ENCODE measurements at regions not wholly inside any gene's neighbourhood (a gene's known extent, or its start where the extent isn't known, plus 50 kb on each side); places are given as distances from the start of the nearest gene placed in this dataset.

DNA sequence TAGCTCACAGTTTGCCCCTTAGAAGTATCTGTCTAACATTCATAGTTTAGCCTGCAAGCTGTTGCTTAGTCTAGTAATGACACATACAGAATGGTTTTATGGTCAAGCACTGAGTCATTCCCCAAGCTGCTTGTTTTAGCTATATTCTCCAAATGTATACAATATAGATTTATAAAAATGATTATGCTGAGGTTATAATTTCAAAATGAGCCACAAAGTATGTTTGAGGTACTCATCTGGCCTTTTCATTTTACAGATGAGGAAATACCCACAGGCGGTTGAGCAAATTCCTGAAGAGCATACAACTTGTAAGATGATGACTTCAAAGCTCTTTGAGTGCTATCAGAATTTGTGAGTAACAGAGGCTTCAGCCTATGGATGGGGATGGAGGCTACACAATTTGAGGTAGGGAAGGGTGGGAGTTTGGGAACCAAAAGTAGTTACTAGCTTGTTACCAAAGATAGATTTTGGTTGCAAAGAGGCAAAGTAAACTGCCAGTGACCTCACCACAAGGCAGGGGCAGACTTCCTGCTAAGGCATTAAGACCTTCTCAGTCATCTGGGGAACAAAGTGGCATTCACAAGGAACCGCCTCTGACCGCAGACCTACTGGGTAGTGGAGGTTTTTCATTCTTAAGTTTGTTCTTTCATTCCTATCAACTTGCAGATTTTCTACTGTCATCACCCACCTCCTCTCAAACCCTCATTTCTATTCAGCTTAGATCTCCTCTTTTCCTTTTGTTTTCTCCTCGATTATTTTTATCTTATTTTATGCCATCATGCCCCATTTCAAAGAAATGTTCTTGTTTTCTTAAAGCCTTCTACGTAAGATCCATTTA, 257.2 kb upstream of the NECTIN3 start:
- DNase-seq (ENCODE audit: low read depth in 4 of 4, low spot score in 3 of 4) = no peak

DNA sequence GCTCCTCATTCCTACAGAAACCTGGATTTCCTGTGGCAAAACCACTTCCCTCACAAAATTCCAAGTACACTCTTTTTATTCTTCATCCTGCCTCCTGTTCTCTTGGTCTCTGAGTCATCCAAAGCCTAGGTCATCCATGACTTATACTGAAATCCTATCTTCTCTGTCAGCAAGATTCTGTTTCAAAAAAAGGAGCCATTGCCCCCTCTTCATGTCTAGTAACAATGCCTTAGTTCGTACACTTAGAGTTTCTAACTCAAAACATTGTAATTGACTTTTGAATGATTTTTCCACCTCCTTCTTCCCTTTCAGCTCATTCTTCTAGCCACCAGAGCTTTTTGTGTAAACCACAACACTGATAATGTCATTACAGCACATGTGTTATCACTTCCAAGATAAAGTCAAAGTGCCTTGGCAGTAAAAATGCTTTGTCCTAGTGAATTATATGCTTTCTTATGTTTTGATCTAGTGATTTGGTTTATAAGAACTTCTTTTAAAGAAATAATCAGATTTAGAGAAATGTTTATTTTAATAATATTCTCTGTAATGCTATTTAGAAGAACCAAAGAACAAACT, 256.5 kb upstream of the NECTIN3 start:
- DNase-seq (ENCODE audit: low read depth in 4 of 4, low spot score in 3 of 4) = no peak

DNA sequence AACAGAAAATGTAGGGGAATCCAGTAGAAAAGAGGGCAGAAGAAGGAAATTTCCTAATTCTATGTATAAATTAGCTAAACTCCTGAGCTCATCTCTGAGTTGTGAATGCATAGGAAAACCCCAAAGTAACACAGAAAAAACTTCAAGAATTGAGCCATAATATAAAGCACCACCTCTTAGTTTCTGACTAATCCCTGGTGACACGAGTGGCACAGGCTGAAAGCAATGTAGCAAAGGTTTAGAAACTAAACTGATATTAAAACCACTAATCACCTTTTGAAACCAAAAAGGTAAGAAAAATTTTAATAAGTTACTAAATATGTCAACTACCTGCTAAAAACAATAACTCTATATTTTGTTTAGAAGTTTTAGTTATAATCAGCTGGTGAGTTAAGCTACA, 255.6 kb upstream of the NECTIN3 start:
- no peak for DNase-seq (ENCODE audit: low read depth in 4 of 4, low spot score in 3 of 4)

DNA sequence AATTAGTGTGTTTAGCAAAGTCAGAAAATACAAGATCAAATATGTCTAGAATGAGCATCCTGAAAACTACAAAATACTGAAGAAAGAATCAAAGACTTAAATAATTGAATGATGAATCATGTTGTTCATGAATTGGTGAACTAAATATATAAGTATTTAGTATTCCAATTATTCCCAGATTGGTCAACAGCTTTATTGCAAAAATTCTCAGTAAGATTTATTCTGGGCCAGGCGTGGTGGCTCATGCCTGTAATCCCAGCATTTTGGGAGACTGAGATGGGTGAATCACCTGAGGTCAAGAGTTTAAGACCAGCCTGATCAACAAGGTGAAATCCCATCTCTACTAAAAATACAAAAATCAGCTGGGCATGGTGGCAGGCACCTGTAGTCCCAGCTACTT, 250.0 kb upstream of the NECTIN3 start:
- DNase-seq (ENCODE audit: low read depth in 4 of 4, low spot score in 3 of 4) = no peak

DNA sequence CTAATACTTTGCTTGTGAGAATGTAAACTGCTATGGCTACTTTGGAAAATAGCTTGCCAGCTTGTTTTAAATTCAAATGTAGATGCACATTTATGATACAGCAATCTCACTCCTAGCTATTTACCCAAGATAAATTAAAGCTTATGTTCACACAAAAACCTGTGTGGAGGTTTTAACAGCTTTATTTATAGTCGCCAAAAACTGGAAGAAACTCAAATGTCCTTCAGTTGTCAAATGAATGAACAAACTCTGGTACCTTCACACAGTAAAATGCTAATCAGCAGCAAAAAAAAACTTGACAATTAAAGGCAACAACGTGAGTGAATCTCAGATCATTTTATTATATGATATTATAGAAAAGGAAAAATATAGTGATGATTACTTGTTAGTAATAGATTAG, 248.6 kb upstream of the NECTIN3 start:
- DNase-seq (ENCODE audit: low read depth in 4 of 4, low spot score in 3 of 4) = no peak

DNA sequence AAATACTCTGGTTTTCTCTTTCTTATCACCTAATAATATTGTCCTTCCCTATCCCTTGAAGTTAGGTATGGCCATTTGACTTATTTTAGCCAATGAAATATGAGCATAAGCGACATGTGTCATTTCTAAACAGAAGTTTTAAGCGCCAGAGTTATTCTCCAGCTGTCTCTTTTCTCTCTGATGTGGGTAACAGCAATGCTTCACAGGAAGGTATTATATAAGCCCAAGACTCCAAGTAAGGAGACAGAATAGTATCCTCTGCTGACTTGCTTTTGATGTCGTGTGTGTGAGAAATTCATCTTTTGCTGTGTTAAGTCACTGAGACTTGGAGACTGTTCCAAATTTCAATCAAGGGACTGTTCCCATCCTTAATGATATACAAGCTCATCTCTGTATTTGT, 224.6 kb upstream of the NECTIN3 start:
- no peak for DNase-seq (ENCODE audit: low read depth in 4 of 4, low spot score in 3 of 4)

DNA sequence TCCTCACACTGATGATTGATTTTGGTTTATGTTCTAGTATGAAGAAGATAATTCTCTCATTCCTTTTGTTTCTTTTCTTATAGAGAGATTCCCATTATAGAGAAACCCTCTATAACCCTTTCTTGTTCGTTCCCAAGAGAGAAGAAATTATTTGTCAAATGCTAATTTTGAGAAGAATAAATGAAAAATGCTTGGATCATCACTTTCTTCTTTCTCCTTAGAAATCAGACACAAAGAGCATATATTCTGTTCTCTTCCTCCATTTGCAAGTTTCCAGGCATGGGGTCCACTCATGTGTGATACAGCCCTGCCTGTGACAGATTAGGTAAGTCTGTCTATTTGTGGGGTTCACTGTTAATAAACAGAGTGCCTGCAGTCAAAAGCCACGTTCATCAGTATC, 222.6 kb upstream of the NECTIN3 start:
- no peak for DNase-seq (ENCODE audit: low read depth in 4 of 4, low spot score in 3 of 4)

DNA sequence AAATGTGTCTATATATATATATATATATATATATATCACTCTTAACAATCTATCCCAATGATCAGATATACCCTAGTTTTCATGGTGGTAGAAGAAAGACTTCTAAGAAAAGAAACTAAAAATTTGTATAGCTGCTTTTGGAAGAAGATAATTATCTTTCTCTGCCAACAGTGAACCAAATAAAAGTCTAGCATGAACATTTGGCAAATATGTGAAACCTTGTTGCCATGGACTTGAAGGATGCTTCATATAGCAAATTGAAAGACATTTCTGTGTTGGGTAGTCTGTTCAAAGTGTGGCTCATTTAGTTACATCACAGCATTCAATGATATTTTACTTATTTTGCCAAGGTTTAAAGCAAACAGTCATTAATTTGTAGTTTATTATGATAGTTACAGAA, 219.9 kb upstream of the NECTIN3 start:
- DNase-seq (ENCODE audit: low read depth in 4 of 4, low spot score in 3 of 4) = no peak

DNA sequence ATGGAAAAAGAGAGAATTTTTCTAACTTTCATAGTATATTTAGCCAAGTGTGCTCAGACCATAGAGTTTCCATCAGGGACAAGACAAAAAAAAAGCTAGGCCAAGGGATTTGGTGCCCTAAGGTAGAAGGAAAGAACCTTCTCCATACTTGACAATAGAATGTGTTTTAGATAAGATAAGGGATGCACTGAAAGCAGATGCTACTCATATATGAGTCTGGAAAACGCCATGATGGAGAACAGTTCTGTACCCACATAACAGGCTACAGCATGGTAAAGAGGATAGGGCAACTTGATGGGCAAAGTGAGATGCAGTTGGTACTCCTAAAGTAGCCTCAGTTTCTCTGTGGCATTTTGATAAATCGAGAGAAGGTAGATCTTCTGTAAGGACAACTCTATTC, 216.4 kb upstream of the NECTIN3 start:
- no peak for DNase-seq (ENCODE audit: low read depth in 4 of 4, low spot score in 3 of 4)

DNA sequence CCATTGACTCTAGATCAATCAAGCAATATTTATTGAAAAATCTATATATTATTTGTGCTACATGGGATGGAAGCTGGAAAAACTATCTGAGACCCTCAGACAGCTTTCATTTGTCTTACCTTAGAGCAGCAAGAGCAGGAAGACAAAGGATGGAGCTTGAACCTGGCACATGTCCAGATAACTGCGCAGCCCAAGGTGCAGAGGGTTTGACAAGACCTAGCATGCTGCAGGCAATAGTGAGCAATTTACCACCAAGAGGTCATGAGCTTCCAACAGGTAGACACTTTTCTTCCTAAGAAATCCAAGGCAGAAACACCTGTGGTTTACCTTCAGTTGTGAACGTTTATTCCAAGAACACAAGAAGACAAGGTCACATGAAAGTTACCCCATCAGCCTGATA, 214.7 kb upstream of the NECTIN3 start:
- no peak for DNase-seq (ENCODE audit: low read depth in 4 of 4, low spot score in 3 of 4)

DNA sequence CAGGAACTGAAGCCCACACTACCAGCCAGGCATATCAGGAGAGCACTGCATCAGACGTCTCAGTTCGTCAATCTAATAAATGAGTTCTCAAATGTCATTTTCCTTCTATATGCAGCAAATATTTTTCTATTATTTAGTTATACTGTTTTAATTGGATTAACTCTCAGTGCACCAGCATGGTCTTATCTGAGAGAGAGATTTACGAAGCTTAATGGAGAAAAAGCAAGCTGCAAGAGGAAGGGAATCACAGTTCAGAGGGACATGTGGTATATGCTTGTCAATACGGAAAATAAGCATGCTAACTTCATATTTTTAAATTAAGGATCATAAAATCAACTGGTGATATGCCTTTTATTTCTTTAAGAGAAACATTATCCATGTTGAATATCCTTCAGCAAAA, 213.1 kb upstream of the NECTIN3 start:
- no peak for DNase-seq (ENCODE audit: low read depth in 4 of 4, low spot score in 3 of 4)

DNA sequence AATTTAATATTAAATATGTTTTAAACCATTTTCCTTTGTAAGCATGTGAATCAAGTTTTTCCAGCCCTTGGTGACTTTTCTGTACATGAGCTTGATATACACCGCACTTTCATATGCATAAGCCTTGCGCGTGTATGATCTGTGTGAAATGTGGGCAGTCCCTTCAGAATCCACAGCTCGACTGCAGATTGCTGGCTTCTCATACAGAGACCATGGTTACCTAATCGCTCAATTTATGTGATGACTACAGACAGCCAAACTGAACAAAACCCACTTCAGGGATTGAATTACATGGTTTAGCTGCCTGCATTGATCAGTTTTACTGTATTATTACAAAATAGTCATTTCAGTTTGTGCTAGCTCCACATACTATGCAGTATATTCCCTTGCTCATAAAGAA, 212.3 kb upstream of the NECTIN3 start:
- no peak for DNase-seq (ENCODE audit: low read depth in 4 of 4, low spot score in 3 of 4)

DNA sequence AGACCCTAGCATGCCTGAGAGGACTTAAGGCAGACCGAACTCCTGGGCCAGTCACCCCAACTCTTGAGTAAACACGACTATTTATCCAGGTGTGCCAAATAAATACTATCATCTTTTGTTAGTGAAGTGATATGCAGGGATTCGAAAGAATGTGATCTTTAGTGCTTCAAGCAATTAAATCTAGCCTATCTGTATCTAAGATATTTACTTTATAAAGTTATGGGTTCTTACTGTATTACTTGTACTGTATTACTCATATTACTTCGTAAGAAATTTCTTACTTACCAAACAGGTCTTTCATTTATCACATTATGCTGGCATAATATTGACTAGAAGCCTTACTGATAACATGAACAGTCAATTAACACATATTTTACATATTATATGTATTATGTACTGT, 211.6 kb upstream of the NECTIN3 start:
- DNase-seq (ENCODE audit: low read depth in 4 of 4, low spot score in 3 of 4) = no peak

DNA sequence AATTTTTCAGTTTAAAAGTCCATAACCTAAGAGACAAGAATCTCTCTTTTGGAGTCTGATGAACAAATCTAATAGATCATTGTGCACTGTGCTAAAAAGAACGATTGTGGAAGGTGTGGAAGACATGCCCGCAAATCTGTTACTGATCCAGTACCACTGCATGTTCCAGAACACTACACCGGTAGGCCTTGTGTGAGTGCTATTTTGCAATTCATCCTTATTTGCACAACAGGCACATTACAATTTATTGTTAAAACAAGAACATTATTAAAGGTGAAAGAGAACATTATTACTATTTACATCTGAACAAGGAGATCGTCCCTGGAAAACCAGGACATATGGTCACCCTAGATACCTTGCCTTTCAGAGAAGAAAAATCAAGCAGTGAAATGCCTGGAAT, 205.7 kb upstream of the NECTIN3 start:
- DNase-seq (ENCODE audit: low read depth in 4 of 4, low spot score in 3 of 4) = no peak

DNA sequence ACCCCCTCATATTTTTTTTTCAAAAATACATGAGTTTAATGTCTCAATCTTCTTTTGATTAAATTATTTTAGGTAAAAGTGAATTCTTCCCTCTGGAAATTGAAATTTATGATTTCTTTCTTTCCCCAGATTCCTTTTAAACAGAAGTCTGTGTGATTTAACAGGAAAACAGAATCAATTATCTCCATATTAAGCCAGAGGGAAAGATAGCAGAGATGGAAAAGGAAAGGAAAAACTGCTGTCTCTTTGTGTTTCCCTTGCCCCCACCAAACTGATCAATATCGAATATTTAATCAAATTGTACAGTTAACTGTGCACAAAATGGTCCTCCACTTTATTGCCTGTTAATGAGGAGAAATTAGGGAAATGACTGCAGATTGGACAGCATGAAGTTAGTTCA, 203.5 kb upstream of the NECTIN3 start:
- no peak for DNase-seq (ENCODE audit: low read depth in 4 of 4, low spot score in 3 of 4)

DNA sequence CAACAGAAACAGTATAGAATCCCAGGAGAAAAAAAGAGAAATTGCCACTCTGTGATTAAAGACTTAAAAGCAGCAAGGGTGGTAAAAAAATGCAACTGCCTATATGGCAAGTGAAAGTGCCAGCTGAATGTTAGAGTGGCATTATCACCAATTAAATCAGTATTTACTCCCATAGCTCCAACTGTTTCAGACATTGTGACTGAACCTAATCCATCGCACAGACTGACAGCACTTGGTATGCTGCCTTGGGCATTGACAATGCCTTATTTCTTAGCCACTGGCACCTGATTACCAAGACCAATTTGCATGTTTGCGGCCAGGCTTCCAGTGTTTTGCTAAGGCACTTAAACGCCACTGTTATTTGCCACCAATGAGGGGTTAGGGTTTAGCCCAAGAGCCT, 201.9 kb upstream of the NECTIN3 start:
- no peak for DNase-seq (ENCODE audit: low read depth in 4 of 4, low spot score in 3 of 4)

DNA sequence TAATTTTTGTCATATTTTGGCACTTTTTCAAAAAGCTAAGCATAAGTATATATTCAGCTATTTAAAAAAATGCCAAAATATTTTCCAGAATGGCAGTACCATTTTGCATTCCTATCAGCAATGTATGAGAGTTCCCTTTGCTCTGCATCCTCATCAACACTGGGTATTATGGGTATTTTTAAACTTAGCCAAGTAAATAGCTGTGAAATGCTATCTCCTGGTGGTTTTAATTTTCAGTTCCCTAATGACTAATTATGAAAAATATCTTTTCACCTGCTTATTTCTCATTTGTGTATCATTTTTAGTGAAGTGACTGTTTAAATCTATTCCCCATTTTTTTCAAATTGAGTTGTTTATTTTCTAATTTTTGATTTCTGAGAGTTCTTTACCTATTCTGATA, 199.7 kb upstream of the NECTIN3 start:
- DNase-seq (ENCODE audit: low read depth in 4 of 4, low spot score in 3 of 4) = no peak

DNA sequence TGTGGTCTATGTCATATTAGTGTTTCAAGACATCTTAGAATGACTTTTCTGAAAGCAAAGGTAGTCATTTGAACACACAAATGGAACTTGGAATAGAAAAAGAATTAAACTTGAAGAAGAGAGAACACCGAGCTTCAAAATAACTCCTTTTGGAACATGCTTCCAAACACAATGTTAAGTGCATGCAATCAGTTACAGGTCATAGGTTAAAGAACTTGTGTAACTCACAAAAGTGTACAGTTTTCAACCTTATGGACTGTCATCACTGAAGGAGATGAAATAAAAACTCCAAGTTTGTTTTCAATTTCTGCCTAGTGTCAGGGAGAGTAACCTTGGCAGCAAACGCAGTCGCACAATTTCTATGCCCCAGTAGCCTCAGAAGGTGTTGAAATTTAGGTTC, 192.9 kb upstream of the NECTIN3 start:
- DNase-seq (ENCODE audit: low read depth in 4 of 4, low spot score in 3 of 4) = no peak

DNA sequence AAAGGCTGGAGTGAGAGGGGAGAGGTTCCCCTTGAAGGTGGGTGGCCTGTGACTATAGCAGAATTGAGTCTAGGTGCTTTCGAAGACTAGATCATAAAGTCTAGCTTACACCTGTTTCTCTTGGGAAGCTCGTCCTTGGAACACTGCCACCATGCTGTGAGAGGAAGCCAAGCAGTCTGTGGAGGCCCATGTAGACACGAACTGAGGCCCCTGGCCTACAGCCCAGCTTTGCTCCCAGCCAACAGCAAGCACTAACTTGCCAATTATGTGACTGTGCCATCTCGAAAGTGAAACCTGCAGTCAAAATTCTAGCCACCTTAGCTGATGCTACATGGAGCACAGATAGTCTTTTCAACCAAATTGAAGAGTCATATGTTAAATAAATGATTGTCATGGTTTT, 190.5 kb upstream of the NECTIN3 start:
- no peak for DNase-seq (ENCODE audit: low read depth in 4 of 4, low spot score in 3 of 4)

DNA sequence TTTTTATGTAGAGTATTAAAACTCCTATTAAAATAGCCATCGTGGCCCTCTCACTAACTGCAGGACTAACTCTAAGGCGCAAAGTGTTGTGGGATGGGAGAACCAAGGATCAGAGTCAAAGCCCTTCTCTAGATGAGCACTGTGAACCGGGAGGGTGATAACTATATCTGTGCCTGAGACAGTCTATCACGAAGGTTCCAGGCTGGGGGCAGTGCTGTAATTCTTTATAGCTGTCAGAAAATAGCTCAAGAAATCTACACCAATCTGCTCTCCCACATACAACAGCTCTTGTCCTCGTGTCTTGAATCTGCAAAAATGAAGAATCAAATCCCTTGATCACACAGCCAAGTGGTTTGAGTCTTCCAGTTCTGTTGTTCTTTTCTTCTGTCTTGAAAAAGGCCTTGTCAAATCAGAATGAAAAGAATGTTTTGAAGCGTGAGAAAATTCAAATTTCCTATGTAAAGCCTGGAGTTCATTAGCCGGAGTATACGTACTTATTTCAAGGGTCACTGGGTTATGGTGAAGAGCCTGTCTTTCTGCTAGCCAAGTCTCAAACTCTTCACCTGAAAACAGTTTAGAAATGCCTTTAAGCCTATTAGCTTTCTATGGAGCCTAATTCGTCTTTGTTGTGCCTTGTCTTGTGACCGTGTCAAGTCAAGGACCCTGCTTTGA, 185.3 kb upstream of the NECTIN3 start:
- no peak for DNase-seq (ENCODE audit: low read depth in 4 of 4, low spot score in 3 of 4)

DNA sequence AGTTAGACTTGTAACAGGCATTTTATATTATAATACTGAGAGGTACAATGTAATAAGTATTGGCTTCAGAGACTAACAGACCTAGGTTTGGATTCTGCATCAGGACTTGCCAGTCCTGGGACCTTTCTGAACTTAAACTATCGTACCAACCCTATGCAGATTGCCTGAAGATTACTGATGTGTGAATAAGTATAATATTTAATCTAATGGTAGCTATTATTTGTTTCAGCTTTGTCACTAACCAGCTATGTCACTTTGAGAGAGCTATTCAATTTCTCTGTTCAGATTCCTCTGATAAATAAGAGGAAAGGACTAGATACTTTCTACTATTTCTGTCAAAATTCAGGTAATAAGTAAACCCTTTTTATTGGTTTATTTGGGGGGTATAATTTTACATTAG, 184.4 kb upstream of the NECTIN3 start:
- DNase-seq (ENCODE audit: low read depth in 4 of 4, low spot score in 3 of 4) = no peak

All from right renal pelvis (tissue), 4 donors.